Smooth muscle cell of the brain vasculature (primary cell): ENCODE measurements at regions not wholly inside any gene's neighbourhood (a gene's known extent, or its start where the extent isn't known, plus 50 kb on each side); places are given as distances from the start of the nearest gene placed in this dataset.
"Not testable (repeated sequence)": the region's sequence is repeated elsewhere in the genome, so short reads cannot be mapped to it uniquely, and the experiment has no call there.

Experiments
- DNase-seq: peaks from one replicate; pipeline ENCODE4 v3.0.0-alpha.2; 2012; ENCODE audit warnings: low read depth, low spot score

- DNase-seq: no peak
These were observed 155.9 kb downstream of the OXSM start for GRCh38 chr3:25945836-25946235.

- DNase-seq: no peak
These were observed 162.2 kb downstream of the OXSM start for GRCh38 chr3:25952133-25952532.

- DNase-seq: no peak
These were observed 167.1 kb downstream of the OXSM start for GRCh38 chr3:25957026-25957425.

- no peak for DNase-seq
These were observed 170.9 kb downstream of the OXSM start for GRCh38 chr3:25960776-25961175.

- DNase-seq: no peak
These were observed 172.4 kb downstream of the OXSM start for GRCh38 chr3:25962255-25962654.

- no peak for DNase-seq
These were observed 174.3 kb downstream of the OXSM start for GRCh38 chr3:25964141-25964540.

- DNase-seq: no peak
These were observed 177.5 kb downstream of the OXSM start for GRCh38 chr3:25967385-25967784.

- DNase-seq: no peak
These were observed 181.8 kb downstream of the OXSM start for GRCh38 chr3:25971736-25972135.

- no peak for DNase-seq
These were observed 183.2 kb downstream of the OXSM start for GRCh38 chr3:25973122-25973521.

- DNase-seq: no peak
These were observed 192.9 kb downstream of the OXSM start for GRCh38 chr3:25982756-25983155.

- DNase-seq: no peak
These were observed 195.7 kb downstream of the OXSM start for GRCh38 chr3:25985621-25986020.

GRCh38 chr3:25992606-25993005 is 202.7 kb downstream of the OXSM start:
- no peak for DNase-seq

GRCh38 chr3:26004172-26004571 is 214.3 kb downstream of the OXSM start:
- DNase-seq: no peak

GRCh38 chr3:26011276-26011675 is 221.4 kb downstream of the OXSM start:
- no peak for DNase-seq

GRCh38 chr3:26012241-26012745 is 222.4 kb downstream of the OXSM start:
- no peak for DNase-seq

GRCh38 chr3:26015752-26016151 is 225.9 kb downstream of the OXSM start:
- DNase-seq: no peak

GRCh38 chr3:26018889-26019288 is 229.0 kb downstream of the OXSM start:
- DNase-seq: no peak

- DNase-seq: not testable (repeated sequence)
These were observed 234.3 kb downstream of the OXSM start for GRCh38 chr3:26024206-26024605.

GRCh38 chr3:26029321-26029720 is 239.4 kb downstream of the OXSM start:
- no peak for DNase-seq

GRCh38 chr3:26042126-26042525 is 252.2 kb downstream of the OXSM start:
- not testable (repeated sequence) for DNase-seq

- no peak for DNase-seq
These were observed 260.1 kb downstream of the OXSM start for GRCh38 chr3:26049951-26050350.

- DNase-seq: no peak
These were observed 260.9 kb downstream of the OXSM start for GRCh38 chr3:26050776-26051175.

GRCh38 chr3:26058901-26059321 is 269.0 kb downstream of the OXSM start:
- DNase-seq: no peak

- no peak for DNase-seq
These were observed 272.1 kb downstream of the OXSM start for GRCh38 chr3:26061947-26062346.
